ENCODE measurements at regions not wholly inside any gene's neighbourhood (a gene's known extent, or its start where the extent isn't known, plus 50 kb on each side); places are given as distances from the start of the nearest gene placed in this dataset.

DNA sequence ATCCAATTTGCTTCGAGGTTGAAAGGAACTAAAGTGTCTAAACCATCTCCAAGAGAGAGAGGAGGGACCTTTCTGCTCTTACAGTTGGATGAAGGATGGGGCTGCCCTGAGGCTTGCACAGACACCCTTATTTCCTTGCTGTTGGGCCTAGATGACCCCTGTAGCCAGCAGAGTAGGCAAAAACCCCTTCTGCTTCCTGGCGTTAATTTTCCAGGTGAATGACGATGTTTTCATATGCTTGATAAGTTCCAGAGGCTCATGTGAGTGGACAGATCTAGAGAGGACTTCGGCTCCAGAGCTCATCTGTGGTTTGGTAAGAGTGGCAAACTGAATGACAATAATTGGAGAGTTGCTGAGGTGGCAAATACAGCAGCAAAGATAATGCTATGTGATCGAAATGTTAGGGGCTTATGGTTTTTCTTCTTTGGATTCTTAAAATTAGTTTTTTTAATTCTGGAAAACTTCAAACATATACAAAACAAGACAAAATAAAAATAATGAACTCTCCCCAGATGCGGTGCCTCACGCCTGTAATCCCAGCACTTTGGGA is 98.6 kb upstream of the MAP4K3 start:
- no peak for DNase-seq (ENCODE audit: low read depth)

DNA sequence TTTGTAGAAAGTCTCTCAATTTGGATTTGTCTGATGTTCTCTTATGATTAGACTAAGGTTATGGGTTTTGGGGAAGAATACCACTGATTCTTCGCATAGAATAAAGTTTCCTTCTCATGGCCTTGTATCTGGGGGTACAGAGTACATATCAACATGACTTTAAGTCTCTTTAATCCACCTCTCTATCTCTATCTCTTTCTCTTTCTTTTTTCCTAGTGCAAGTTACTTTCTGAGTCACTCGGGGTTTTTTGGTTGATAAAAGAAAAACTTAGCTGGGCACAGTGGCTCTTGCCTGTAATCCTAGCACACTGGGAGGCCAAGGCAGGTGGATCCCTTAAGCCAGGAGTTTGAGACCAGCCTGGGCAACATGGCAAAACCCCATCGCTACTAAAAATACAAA is 100.1 kb upstream of the MAP4K3 start:
- DNase-seq (ENCODE audit: low read depth): no peak

DNA sequence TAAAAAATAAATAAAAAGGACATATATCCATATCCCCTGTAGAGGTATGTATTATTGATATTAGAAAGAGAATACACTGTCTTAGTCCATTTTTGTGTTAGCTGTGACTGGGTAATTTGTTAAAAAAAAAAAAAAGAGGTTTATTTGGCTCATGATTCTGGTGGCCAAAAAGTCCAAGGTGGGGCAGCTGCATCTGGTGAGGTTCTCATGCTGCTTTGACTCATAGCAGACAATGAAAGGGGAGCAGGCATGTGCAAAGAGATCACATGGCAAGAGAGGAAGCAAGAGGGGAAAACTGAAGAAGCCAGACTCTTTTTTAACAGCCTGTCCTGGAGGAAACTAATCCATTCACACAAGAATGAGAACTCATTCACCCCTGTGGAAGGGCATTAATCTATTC is 101.6 kb upstream of the MAP4K3 start:
- DNase-seq (ENCODE audit: low read depth): no peak

DNA sequence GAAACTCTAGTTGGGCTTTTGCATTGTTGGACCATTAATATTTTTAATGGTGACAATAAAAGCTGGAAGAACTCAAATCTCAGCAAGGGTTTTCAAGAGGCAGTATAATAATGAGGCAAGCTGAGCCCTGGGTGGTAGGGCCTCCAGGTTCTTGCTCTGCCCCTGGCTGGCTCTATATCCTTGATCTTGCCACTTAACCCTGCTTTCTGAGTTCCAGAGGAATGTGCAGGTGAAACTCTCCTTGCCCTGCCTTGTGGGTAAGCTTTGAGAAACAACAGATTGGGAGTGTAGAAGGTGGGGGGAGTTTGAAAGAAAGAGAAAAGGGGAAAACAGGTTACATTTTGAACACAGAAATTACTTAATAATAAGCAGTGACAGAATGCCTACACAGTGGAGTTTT is 103.3 kb upstream of the MAP4K3 start:
- no peak for DNase-seq (ENCODE audit: low read depth)

DNA sequence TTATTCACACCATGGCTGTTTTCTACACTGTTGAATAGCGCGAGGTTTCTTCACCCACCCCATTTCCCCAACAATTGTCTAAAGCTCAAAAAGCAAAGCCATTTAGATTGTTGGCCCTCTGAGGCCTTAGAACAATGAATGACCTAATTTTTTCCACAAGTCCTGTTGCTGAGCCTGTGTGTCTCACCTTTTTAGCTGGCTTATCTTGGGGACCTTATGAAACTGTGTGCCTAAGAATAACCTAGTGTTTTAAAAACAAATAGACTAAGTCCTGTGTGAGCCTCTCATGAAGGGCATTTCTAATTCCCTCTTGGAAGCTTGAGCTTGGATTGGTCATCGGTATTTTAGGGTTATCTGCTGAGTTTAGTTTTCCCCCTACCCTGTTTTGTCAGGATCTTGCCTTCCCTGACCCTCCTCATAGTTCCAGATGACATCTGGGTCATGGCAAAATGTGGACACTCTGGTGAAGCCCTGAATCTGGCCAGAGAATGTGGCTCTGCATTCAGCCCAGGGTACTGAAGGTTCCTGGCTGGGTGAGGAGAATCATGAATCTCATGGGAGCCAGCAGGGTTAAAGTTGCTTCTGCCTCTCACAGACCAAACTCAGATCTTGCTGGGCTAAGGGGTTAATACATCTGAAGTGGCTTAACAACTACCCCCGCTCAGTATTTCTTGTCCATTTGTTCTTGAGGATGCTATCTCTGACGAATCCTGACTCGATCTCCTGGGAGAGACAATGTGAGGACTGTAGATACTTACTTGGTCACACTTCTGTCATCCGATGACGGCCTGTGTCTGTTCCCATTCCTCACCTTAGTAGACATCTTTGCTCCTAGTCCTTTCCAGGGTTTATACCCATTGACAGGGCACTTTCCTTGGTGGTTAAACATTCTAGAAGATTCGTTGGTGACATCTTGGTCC is 104.2 kb upstream of the MAP4K3 start:
- no peak for DNase-seq (ENCODE audit: low read depth)

DNA sequence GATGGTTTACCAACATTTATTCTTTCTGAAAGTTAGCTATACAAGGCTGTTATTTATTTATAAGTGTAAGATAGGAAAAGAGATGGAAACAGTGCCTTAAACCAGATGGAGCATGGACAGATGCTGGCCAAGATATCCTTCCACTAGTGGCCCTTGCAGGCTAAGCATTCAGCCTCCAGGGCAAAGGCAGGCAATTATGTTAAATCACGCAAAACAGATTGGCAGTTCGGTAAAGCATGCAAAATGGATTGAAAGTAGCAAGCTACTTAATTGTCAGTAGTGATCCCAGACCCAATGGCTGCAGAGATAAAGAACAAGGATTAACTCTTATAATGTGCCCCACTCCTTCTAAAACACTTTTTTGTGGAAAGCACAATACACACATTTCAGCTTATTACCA is 105.4 kb upstream of the MAP4K3 start:
- peak; percentile 6 for DNase-seq (ENCODE audit: low read depth)

DNA sequence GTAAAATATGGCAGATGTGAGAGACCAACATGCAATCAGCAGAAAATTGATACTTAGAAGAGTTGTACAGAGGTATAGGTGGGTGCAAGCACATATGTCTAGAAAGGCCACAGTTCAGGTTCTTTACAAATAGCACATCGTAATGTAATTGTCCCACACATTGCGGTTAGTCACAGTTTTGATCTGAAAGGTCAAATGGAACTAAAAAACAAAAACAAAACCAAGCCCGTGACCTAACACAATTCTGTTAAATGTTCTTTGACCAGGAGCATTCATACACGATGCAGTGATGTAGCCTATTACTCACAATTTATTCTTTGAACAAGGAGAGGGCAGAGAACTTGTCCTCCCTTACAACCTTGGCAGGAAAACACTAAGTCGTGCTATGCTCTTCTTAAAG is 108.9 kb upstream of the MAP4K3 start:
- no peak for DNase-seq (ENCODE audit: low read depth)

DNA sequence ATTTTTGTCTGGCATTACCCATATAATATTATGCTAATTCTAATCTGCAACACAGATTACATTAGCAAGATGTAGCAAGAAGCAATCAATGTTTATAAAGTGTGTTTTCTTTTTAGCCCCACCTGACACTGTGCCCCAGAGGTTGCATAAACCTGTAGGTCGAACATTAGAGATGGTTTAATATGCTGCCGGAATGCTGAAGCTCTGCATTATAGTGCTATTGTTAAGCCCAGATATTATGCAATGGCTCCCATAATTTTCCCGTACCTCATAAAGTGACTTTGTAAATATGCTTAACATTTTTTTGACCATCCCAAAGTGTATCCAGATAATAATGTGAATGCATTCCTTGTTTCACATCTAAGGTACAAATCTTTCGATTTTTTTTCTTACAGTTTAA is 109.3 kb upstream of the MAP4K3 start:
- DNase-seq (ENCODE audit: low read depth): no peak

DNA sequence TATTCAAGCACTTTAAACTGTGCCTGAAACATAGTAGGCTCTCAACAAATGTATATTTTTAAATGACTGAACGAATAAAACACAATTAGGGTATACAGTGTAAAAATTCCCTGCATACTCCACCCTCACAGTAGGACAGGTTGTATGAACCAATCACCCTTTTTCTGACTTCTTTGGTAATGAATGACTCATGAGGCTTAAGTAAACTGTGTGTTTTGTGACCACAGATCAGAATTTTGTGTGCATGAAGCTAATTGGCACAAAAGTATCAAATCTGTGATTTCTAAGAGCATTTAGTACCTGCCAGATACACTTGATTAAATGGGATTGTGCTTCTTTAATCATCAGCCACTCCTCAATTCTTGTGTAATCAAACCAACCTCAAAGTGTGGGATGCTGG is 109.9 kb upstream of the MAP4K3 start:
- no peak for DNase-seq (ENCODE audit: low read depth)

DNA sequence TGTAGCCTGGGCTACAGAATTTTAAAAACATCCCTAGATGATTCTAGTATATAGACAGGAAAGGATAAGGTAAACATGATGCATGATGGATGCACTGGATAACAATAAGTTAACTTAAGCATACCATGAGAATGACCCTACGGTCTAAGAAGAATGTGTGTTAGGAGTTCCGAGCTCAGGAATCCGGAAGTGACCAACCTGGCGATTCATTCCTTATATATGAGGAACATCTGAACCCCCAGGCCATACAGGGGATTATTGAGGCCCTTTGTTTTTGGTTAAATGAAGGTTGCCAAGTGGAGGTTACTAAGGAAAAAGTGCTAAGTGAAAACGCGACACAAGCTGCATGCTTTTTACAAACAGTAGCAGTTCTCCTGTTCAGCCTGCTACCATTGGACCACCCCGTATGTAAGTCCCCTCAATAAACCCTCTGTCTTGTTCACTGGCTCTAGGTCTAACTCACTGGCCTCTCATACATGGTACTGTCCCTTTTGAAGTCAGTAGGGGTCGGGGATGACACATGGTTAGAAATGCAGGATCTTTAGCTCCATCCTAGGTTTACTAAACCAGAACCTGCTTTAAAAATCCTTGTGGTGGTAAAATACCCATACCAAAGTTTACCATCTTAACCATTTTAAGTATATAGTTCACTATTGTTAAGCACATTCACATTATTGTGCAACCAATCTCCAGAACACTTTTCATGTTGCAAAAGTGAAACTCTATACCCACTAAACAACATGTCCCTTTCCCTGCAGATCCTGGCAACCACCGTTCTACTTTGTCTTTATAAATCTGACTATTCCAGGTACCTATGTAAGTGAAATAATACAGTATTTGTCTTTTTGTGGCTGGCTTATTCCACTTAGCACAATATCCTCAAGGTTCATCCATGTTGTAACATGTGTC is 111.0 kb upstream of the MAP4K3 start:
- DNase-seq (ENCODE audit: low read depth): peak; percentile 52

DNA sequence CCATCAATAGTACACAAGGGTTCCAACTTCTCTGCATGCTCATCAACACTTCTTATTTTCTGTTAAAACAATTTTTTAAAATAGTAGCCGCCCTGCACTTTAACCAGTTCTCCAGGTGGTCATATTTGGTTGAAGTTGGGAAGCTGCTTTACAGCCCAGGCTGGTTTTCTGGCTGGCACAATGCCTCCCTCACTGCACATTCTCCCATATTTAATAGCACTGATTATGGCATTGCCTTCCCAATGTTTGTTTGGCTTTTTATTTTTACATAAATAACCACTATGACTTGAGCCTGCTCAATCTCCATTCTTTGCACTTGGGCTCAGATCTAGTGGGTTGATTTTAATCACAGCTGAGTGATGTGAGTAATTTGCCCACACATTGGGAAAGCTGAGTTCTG is 111.9 kb upstream of the MAP4K3 start:
- DNase-seq (ENCODE audit: low read depth): no peak

DNA sequence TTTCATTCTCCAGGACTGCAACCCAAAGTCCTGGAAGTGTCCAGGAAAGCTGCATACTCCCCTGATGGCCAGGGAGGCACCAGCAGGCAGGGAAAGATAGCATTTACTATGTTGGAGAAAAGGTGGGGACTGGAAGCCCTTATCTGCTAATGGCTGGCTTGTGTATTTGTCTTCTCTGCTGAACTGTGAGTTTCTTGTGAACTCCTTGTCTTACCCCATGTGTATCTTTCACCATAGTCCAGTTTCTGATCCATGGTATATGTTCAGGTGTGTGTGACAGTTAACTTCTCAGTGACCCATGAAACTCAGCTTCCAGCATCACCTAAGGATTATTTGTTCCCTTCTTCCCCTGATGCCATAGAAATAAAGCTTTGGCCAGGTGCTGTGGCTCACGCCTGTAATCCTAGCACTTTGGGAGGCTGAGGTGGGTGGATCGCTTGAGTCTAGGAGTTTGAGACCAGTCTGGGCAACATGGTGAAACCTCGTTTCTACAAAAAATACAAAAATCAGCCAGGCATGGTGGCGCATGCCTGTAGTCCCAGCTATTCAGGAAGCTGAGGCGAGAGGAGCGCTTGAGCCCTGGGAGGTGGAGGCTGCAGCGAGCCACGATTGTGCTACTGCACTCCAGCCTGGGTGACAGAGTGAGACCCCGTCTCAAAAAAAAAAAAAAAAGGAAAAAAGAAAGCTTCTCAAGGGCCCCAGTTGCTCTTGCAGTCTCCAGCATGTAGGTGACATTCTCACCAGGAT is 112.8 kb upstream of the MAP4K3 start:
- no peak for DNase-seq (ENCODE audit: low read depth)

DNA sequence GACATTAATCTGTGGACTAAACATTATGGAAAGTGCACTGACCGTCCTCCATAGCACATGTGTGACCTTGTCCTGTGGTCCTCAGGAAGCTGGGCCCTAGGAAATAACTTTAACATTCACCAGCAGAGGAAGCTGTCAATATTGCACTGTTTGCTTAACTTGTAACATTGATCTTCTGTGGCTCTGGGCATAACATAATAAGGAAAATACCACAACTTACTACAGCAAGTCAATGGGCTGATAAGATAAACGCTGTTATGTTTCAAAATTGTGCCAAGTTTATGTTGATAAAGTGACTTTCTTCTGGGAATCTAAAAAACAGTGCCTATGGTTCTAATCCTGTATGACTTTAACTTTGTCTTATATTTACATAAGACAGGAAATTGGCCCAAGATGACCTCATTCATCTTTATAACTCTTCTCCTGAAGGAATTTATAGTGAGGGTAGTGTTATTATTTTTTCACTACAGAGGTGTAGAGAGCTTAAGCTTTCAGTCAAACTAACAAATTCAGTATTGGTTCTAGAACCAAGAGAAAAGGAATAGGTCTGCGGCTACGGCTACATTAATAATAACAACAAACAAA is 113.7 kb upstream of the MAP4K3 start:
- DNase-seq (ENCODE audit: low read depth): no peak

DNA sequence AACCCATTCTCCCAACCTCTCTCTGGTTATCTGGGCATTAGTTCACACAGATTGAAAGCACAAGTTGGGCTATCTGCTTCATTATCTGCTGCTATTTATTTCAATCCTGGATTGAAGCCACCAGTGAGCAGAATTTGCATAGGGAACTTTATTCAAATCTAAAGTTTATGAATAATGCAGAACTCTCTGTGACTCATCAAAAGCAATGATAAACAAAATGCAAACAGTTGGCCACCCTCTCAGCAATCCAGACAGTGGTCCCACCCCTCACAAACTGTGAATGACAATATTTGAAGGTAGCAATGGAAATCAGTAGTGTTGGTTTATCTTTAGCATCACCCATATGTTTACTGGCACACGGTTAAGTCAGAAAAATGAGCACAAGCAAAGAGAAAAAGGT is 106.8 kb upstream of the TMEM178A start:
- DNase-seq (ENCODE audit: low read depth): no peak

DNA sequence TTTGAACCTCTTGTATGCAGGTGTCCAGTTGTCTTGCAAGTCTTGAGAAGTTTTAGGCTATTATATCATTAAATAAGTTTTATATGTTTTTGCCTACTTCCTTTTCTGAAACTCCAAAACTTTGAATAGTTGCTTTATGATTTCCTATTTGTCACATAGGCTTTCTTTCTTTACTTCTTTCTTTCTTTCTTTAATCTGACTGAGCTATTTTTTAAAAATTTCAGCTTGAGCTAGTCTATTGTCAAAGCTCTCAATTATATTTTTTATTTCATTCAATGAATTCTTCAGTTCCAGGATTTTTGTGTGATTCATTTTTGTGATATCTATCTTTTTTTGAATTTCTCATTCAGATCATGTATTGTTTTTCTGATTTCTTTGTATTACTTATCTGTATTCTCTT is 102.1 kb upstream of the TMEM178A start:
- DNase-seq (ENCODE audit: low read depth): no peak

DNA sequence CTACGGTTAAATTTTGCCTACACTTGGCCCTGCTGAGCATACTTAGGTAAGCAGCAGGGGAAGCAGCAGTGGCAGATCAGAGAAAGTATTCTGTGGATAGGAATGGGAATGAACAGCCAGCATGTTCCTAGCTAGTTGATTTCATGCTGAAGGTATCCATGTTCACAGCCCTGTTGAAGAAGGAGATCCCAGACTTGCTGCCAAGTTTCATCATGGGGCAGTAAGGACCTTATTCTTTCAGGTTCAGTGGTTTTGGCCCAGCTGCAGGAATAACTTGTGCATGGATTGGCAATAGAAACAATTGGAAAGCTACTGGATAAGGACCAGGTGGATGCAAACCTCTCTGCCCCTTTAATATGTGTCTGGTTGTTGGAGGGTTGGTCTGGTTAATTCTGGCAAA is 98.2 kb upstream of the TMEM178A start:
- peak; percentile 55 for DNase-seq (ENCODE audit: low read depth)

DNA sequence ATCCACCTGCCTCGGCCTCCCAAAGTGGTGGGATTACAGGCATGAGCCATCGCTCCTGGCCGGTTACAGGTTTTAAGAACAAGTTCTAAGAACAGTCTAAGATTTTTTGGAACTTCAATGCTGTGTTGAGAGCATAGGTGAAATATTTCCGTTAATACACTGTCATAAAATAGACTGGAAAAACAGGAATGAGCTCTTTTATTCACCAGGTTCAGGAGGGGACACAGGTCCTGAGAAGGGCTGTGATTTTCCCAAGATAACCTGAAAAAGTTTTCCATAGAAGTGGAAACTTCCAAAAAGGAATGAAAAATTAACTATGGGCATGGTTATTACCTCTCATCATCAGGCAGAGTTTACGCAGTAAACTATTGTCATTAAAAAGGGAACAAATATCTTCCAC is 97.6 kb upstream of the TMEM178A start:
- DNase-seq (ENCODE audit: low read depth): no peak

DNA sequence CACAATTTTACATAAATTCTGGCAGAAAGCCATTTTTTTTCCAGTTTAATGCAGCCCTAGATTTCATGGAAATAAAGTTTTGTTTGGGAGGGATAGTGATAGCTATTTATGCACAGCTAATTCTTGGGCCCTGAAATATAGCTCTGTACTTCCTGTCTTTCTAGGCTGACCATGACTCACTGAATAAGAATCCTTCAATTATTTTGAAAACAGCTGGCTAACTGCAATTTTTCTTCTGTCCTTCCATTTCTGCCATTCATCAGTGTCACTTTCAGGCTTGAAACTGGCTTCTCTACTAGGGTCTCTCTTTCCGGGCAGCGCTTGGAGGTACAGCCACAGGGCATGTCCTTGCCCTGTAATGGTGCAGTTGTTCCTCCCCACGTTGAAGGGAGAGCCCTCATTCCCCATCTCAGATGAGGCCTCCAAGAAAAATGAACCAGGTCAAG is 97.1 kb upstream of the TMEM178A start:
- DNase-seq (ENCODE audit: low read depth): peak; percentile 70

DNA sequence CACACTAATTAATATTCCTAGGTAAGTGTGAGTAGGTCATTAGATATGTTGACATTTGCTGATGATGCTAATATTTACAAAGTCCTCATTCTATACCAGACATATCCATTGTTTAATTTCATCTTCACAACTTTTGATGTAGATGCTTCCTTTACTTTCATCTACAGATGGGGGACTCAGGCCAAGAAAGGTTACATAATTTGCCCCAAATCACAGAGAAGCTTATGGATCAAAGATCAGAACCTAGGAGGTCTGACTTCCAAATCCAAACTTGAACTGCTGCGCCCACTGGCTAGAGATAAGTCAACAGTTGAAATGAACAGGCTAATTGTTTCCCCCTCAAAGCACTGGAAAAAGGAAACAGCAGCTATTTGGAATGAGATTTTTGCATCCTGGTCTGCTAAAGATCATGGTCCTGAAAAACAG is 95.6 kb upstream of the TMEM178A start:
- DNase-seq (ENCODE audit: low read depth): no peak

DNA sequence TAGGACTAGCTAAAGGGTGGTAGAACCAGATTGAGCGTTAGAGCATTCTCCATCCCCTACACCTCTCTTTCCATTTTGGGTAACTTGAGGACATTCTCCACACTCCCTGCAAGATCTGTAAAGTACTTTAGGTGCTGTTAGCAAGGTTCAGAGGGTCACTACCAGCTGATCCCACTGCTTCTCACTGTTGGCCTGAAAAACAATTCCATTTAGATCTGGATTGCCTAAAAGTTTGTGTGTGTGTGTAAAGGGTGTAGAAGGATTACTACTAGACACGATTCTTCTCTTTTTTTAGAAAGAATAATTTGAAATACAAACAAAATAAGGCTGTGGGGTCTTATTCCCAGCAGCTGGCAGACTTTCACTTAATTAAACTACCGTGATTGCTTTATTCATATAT is 95.1 kb upstream of the TMEM178A start:
- no peak for DNase-seq (ENCODE audit: low read depth)

DNA sequence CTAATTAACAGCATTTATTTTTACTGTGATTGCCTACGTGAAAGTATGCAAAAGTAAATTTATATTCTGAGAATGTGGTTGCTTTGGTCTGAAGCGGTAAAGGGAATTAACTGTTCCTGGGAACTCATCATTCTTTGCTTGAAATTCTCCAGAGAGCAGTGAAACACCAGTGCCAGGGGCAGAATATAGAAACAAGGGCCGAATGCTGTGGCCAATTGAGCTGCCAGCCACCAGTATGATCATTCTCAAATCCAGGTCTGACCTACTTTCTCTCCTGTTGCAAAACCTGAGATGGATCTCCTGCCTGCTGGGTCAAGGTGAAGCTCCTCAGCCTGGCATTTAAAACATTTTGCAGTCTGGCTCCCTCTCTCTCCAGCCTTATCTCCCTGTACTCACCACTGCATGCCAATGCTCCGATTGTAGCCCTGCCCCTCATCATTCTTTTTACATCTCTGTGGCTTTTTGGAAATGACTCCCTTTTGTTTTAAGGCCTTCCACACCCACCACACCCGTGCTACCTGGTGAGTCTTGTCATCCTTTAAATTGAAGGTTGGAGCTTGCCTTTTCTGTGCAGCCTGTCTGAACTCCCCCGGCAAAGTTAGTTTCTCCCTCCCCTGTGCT is 94.5 kb upstream of the TMEM178A start:
- no peak for DNase-seq (ENCODE audit: low read depth)

Data from fibroblast of gingiva (primary cell).